ENCODE measurements at regions not wholly inside any gene's neighbourhood (a gene's known extent, or its start where the extent isn't known, plus 50 kb on each side); places are given as distances from the start of the nearest gene placed in this dataset.
"Not testable (repeated sequence)": the region's sequence is repeated elsewhere in the genome, so short reads cannot be mapped to it uniquely, and the experiment has no call there.

GRCh38 chr3:162936706-162937105 lies 1440.1 kb downstream of the OTOL1 start:
- DNase-seq = no peak

DNA sequence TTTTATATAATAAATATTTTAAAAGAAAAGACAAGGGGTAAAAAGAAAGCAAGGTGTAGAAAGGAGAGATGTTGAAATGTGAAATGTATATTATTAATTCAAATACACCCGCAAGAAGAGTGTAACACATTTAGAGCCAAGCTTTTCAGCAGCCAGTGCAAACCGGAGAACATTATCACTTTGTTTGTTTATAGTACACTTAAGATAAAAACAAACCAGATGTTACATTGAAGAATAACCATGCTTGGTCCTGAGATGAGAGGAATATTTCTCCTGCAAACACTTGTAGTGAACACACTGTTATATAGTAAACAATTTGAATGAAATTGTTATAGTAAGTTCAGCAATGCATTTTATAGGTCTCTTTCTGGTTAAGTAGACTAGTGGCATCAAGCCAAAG lies 1441.5 kb downstream of the OTOL1 start:
- DNase-seq = no peak

GRCh38 chr3:162945626-162946025 lies 1449.0 kb downstream of the OTOL1 start:
- DNase-seq = no peak

- DNase-seq = no peak
These were observed 1460.1 kb downstream of the OTOL1 start for GRCh38 chr3:162956711-162957110.

DNA sequence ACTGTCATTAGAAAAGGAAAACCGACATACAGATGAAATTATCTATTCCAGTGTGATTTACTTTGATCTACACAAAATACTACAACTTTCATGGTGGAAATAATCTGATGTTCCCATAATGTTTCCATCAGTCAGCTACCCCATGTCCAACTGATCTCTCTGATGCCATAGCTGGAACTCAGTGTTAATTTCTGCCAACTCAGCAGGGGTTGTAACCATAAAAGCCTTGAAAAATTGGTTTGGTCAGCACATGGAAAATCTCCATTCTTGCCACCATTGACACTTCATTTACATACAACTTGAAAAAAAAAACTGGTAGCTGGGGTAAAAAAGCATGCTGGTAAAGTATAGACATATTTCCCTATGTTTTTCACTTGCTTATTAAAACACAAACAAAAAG lies 1463.7 kb downstream of the OTOL1 start:
- no peak for DNase-seq

- DNase-seq = no peak
These were observed 1473.7 kb downstream of the OTOL1 start for GRCh38 chr3:162970292-162970691.

- no peak for DNase-seq
These were observed 1475.1 kb downstream of the OTOL1 start for GRCh38 chr3:162971715-162972114.

GRCh38 chr3:162973428-162973917 lies 1476.9 kb downstream of the OTOL1 start:
- DNase-seq = no peak

DNA sequence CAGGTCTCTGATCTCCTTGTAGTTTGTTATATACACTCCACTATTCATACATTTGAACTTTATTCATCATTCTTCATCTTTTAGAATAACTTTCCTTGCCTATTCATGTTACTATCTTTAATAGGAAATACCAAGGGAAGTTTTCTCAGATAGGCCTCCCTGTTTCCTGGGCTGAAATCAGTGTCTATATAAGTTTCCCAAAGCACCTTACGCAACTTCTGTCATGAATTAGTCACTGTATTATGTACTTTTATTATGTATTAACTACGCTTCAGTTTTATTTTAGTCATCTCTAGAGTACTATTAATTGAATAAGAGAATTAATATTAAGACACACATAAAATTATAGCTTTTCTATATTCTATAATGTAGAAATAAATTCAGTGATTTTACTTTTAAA lies 1481.5 kb downstream of the OTOL1 start:
- peak; percentile 33 for DNase-seq

- no peak for DNase-seq
These were observed 1488.1 kb downstream of the OTOL1 start for GRCh38 chr3:162984746-162985145.

- not testable (repeated sequence) for DNase-seq
These were observed 1490.6 kb downstream of the OTOL1 start for GRCh38 chr3:162987085-162987794.

- no peak for DNase-seq
These were observed 1496.1 kb downstream of the OTOL1 start for GRCh38 chr3:162992741-162993140.

DNA sequence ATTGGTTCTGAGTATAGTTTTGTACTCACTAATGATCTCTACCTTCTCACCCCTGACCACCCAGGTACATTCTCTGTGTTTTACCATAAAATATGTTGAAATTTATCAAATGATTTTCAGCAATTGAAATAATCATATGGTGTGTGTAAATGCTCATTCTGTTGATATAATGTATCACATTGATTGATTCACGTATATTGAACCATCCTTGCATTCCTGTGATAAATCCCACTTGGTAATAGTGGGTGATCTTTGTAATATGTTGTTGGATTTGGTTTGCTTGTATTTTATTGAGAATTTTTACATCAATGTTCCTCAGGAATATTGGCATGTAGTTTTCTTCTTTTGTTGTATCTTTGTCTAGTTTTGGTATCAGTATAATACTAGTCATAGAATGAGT lies 1497.6 kb downstream of the OTOL1 start:
- DNase-seq = no peak

- no peak for DNase-seq
These were observed 1499.8 kb downstream of the OTOL1 start for GRCh38 chr3:162996368-162996767.

DNA sequence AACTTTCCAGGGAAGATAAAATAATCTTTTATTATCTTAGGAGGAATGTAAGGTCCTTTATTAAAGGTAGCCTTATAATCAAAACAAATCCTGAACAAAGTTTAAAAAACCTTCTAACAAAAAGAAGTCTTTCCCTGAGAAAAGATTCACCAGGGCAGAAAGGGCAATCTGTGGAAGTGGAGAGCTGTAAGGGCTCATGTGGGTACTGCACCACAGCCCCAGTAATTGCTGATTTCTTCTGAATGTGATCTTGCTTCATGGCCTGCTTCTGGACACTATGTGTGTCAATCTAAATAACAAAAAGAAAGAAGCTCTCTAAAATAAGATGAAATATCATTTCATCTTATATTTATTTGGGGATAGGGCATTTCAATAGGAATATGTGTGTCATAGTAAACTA lies 1501.6 kb downstream of the OTOL1 start:
- DNase-seq = no peak

DNA sequence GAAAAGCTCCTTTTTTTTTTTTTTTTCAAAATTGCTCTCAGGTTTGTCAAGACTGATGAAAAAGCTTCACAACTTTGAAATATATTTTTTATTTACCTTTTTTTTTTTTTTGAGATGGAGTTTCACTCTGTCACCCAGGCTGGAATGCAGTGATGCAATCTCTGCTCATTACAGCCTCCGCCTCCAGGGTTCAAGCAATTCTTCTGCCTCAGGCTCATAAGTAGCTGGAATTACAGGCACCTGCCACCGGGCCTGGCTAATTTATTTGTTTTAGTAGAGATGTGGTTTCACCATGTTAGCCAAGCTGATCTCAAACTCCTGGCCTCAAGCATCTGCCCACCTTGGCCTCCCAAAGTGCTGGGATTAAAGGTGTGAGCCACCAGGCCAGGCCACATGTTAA lies 1515.0 kb downstream of the OTOL1 start:
- no peak for DNase-seq

DNA sequence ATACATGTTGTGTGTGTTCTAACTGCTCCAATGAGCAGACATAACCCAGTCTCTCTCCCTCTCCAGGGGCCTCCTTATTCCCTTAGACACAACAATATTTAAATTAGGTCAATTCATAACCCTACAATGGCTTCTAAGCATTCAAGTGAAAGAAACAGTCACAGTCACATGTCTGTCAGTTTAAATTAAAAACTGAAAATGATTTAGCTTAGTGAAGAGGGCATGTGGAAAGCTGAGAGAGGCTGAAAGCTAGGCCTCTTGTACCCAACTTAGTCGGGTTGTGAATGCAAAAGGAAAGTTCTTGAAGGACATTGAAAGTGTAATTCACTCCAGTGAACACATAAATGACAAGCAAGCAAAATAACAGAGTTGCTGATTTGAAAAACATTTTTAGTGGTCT lies 1519.6 kb downstream of the OTOL1 start:
- DNase-seq = no peak

- DNase-seq = no peak
These were observed 1521.5 kb downstream of the OTOL1 start for GRCh38 chr3:163018067-163018466.

DNA sequence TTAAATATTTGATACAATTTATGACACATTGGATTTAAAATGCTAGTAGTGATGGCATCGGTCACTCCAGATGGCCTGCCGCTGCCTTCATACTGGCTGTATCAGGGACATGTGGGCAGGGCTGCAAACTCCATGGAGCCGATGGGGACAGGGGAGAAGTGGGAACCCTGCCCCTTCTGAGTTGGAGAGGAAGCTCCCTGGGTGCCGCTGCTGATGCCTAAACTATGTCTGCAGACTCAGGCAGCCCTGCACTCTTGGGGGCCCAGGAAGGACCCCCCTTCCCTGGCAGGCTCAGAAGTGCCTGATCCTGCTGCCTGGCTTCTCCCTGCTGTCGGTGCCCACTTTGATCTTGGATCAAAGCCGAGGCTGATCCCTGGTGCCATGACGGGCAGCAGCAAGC lies 1522.1 kb downstream of the OTOL1 start:
- DNase-seq = no peak

- no peak for DNase-seq
These were observed 1522.7 kb downstream of the OTOL1 start for GRCh38 chr3:163019260-163019659.

DNA sequence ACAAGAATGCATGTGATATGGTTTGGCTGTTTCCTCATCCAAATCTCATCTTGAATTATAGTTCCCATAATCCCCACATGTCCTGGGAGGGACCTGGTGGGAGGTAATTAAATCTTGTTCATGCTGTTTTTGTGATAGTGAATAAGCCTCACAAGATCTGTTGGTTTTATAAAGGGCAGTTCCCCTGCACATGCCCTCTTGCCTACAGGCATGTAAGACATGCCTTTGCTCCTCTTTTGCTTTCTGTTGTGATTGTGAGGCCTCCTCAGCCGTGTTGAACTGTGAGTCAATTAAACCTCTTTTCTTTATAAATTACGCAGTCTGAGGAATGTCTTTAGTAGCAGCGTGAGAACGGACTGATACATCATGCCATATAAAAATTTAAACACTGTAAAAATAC lies 1537.0 kb downstream of the OTOL1 start:
- DNase-seq = no peak

GRCh38 chr3:163039636-163040035 lies 1543.0 kb downstream of the OTOL1 start:
- DNase-seq = no peak

- no peak for DNase-seq
These were observed 1546.5 kb downstream of the OTOL1 start for GRCh38 chr3:163043074-163043473.

DNA sequence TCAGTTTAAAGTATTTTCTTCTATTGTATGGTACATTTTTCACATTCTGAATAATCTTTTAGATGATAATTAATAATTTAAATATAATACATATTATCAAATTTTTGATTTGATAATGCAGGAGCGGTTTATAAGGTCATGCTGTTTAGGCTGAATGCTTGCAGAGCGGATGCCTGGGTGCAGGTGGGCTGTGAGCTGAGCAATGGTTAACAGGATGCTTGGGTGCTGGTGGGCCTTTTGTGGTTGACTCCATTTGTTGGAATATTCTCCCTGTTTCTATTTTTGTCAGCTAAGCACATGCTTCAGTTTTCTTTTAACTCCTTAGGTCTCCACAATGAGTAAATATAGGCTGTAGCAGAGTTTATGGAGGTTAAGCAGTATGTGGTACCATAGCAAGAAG lies 1549.3 kb downstream of the OTOL1 start:
- DNase-seq = no peak

DNA sequence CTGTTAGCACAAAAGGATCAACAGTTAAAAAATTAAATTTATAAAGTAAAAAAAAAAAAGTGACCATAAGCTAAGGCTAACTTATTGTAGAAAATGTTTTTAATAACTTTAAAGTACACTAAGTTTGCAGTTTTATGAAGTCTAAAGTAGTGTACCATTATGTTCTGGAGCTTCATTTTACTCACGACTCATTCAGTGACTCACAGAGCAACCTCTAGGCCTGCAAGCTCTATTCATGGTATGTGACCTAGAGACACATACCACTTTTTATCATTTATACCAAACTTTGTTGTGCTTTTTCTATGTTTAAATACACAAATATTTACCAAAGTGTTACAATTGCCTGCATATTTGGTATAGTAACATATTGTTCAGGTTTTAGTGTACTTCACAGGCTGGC lies 1552.3 kb downstream of the OTOL1 start:
- DNase-seq = no peak
